HepG2 (cell line): ENCODE measurements at regions not wholly inside any gene's neighbourhood (a gene's known extent, or its start where the extent isn't known, plus 50 kb on each side); places are given as distances from the start of the nearest gene placed in this dataset.

ENCODE experiments used
- ATAC-seq: fragments of 200-7000 bp; cut with Tn5 transposase; 3 replicates; pipeline ENCODE4 v1.9.1; 2020; ENCODE audit warnings: mild to moderate bottlenecking, moderate library complexity
- BruUV-seq: library from RNA; stranded (reverse); fragments of 400-500 nt; replicated peaks from 2 replicates; lab custom pipeline; 2021; lab: Mats Ljungman, UMichigan
- CTCF ChIA-PET: fragments of 300-600 bp; formaldehyde crosslinking; extraction: SDS; loops from one replicate; lab custom pipeline; 2021; ENCODE audit warnings: low total read pairs, inconsistent platforms, low intra/inter-chr PET ratio; lab: Yijun Ruan, JAX
- POLR2A ChIA-PET: fragments of 350-600 bp; sonication (Branson Sonifier 250); formaldehyde crosslinking; loops from one replicate; lab custom pipeline; 2020; ENCODE audit warnings: antibody characterized with exemption, inconsistent platforms; lab: Yijun Ruan, JAX
- DNase-seq: peaks from one replicate; pipeline ENCODE4 v3.0.0-alpha.2; 2015; ENCODE audit warnings: low spot score
- FAIRE-seq: peaks from 3 replicates; lab custom pipeline; 2011; peaks lifted over from hg19 to GRCh38; lab: Jason Lieb, UNC
- H2AFZ ChIP-seq: one replicate; pipeline ENCODE4 v1.6.1; 2011; ENCODE audit warnings: low read length, inconsistent platforms
- H3K27ac ChIP-seq: fragments of 300-600 bp; 3 replicates; pipeline ENCODE4 v1.8.0; 2011; ENCODE audit warnings: mixed run types, mild to moderate bottlenecking, mixed read lengths, low read length, inconsistent platforms; ENCODE audit not compliant: insufficient read depth; ENCODE audit errors: extremely low read length
- H3K27me3 ChIP-seq, 2 experiments: fragments of 200-600 bp in 1 of 2; 2 replicates in 1 of 2; 3 replicates in 1 of 2; pipeline versions ENCODE4 v1.6.0 to v1.8.0; 2011; ENCODE audit warnings: low read length in 2 of 2, mild to moderate bottlenecking in 2 of 2, moderate library complexity in 2 of 2, inconsistent platforms in 1 of 2; ENCODE audit not compliant: insufficient read depth in 2 of 2, control insufficient read depth in 1 of 2
- H3K36me3 ChIP-seq, 2 experiments: fragments of 200-600 bp in 1 of 2; replicated peaks in 1 of 2; 2 replicates in 1 of 2; 3 replicates in 1 of 2; pipeline versions ENCODE4 v1.5.1 to v1.8.0; 2011; ENCODE audit warnings: low read length in 2 of 2, inconsistent platforms in 1 of 2; ENCODE audit not compliant: insufficient read depth in 2 of 2, control insufficient read depth in 1 of 2
- H3K4me1 ChIP-seq: 2 replicates; pipeline ENCODE4 v1.5.1; 2012; ENCODE audit warnings: low read length, inconsistent platforms; ENCODE audit not compliant: insufficient read depth
- H3K4me2 ChIP-seq: 2 replicates; pipeline ENCODE4 v1.6.0; 2011; ENCODE audit warnings: low read depth, low read length, inconsistent platforms
- H3K4me3 ChIP-seq, 3 experiments: fragments of 200-600 bp in 1 of 3; sonication (generic), shearing (Covaris generic) in 1 of 3; replicated peaks in 1 of 3; 2 replicates each; pipeline ENCODE4 v1.5.1; 2011 to 2016; ENCODE audit warnings: low read length in 3 of 3, inconsistent platforms in 2 of 3, low read depth in 2 of 3, mild to moderate bottlenecking in 2 of 3, control low read depth in 1 of 3, mixed read lengths in 1 of 3; ENCODE audit not compliant: insufficient read depth in 1 of 3
- H3K79me2 ChIP-seq: one replicate; pipeline ENCODE4 v1.6.1; 2011; ENCODE audit warnings: low read length, inconsistent platforms; ENCODE audit not compliant: insufficient read depth
- H3K9ac ChIP-seq: 2 replicates; pipeline ENCODE4 v1.6.0; 2011; ENCODE audit warnings: mild to moderate bottlenecking, low read depth, low read length, inconsistent platforms; ENCODE audit not compliant: insufficient read depth
- H3K9me3 ChIP-seq: 2 replicates; pipeline ENCODE4 v1.5.1; 2012; ENCODE audit warnings: mild to moderate bottlenecking, low read length
- H4K20me1 ChIP-seq: 2 replicates; pipeline ENCODE4 v1.6.0; 2011; ENCODE audit warnings: inconsistent platforms, mild to moderate bottlenecking, low read length, moderate library complexity; ENCODE audit not compliant: insufficient read depth
- CBX2 ChIP-seq, 2 experiments: fragments of 200-600 bp in 1 of 2; sonication (generic); formaldehyde crosslinking in 1 of 2; IDR thresholded peaks; 2 replicates each; pipeline versions ENCODE4 v1.7.0 to v1.8.1; 2018 to 2022; ENCODE audit warnings: low read depth in 2 of 2, low read length in 1 of 2, mild to moderate bottlenecking in 1 of 2, missing genetic modification reagents in 1 of 2
- GTF3A ChIP-seq: sonication (generic); formaldehyde crosslinking; conservative IDR thresholded peaks from 2 replicates; pipeline ENCODE4 v1.4.0; 2020; ENCODE audit warnings: mild to moderate bottlenecking, missing genetic modification reagents
- PBX3 ChIP-seq: sonication (generic); formaldehyde crosslinking; IDR thresholded peaks from 2 replicates; pipeline ENCODE4 v1.8.1; 2023; ENCODE audit warnings: missing genetic modification reagents, inconsistent platforms, borderline replicate concordance
- REPIN1 ChIP-seq: sonication (generic); formaldehyde crosslinking; IDR thresholded peaks from 2 replicates; pipeline ENCODE4 v1.8.0; 2022; ENCODE audit warnings: missing genetic modification reagents, low read depth, mild to moderate bottlenecking, borderline replicate concordance
- RFX3 ChIP-seq: IDR thresholded peaks from 2 replicates; pipeline ENCODE4 v1.6.1; 2016; ENCODE audit warnings: missing biosample characterization, missing genetic modification reagents
- SP4 ChIP-seq: sonication (generic); formaldehyde crosslinking; IDR thresholded peaks from 2 replicates; pipeline ENCODE4 v1.8.1; 2023; ENCODE audit warnings: mild to moderate bottlenecking, missing genetic modification reagents
- ZBTB25 ChIP-seq: IDR thresholded peaks from 2 replicates; pipeline ENCODE4 v1.6.1; 2018; ENCODE audit warnings: missing genetic modification reagents
- ZNF484 ChIP-seq: sonication (generic); formaldehyde crosslinking; IDR thresholded peaks from 2 replicates; pipeline ENCODE4 v1.5.1; 2020; ENCODE audit warnings: mild to moderate bottlenecking, low read depth, missing genetic modification reagents, borderline replicate concordance
- ZNF678 ChIP-seq: sonication (generic); formaldehyde crosslinking; IDR thresholded peaks from 2 replicates; pipeline ENCODE4 v1.4.0; 2020; ENCODE audit warnings: mild to moderate bottlenecking, missing genetic modification reagents
- ZSCAN25 ChIP-seq: sonication (generic); formaldehyde crosslinking; IDR thresholded peaks from 2 replicates; pipeline ENCODE4 v1.8.0; 2022; ENCODE audit warnings: mild to moderate bottlenecking, missing genetic modification reagents
- in situ Hi-C: cut with HindIII; loops from 2 replicates; pipeline ENCODE4 v1.10.0; 2017; ENCODE audit warnings: low pct_unique_long_range_greater_than_20kb; ENCODE audit not compliant: extremely low pct_ligation_motif_present
- intact Hi-C: fragments of 100-400 bp; cut with micrococcal nuclease; formaldehyde crosslinking; loops from one replicate; pipeline ENCODE4 v1.10.0; 2022; ENCODE audit not compliant: unreplicated experiment

GRCh38 chr1:87194856-87195255, 133.8 kb upstream of the LMO4 start:
- H3K36me3 ChIP-seq = no peaks in the 10 kb centered on the region
- no peak for DNase-seq
- H3K4me3 ChIP-seq = no peak overlapping the region
- no peaks in the 10 kb centered on the region for H3K79me2 ChIP-seq
- BruUV-seq = no TSS peak
- H3K4me2 ChIP-seq = no peak overlapping the region
- peaks cover 1 to 11% of the 10 kb centered on the region in 2 experiments; a peak in 2 of 5 replicates for H3K27me3 ChIP-seq
- H4K20me1 ChIP-seq = no peaks in the 10 kb centered on the region
- no peak overlapping the region for H3K9ac ChIP-seq
- no peak for ATAC-seq
- intact Hi-C loops (no loop called here), in situ Hi-C loops (no loop called here)
- H3K4me1 ChIP-seq = no peaks in the 10 kb centered on the region
- no peak for FAIRE-seq
- H3K9me3 ChIP-seq = no peaks in the 10 kb centered on the region
- ChIA-PET CTCF (no interaction called here), POLR2A (no interaction called here)
- H2AFZ ChIP-seq = no peak overlapping the region
- TF ChIP-seq ZNF678 = no peak
- no peak for TF ChIP-seq GTF3A (CRISPR knock-in tag)
- no peak for TF ChIP-seq RFX3 (CRISPR knock-in tag)
- TF ChIP-seq ZBTB25 (CRISPR knock-in tag) = no peak
- TF ChIP-seq SP4 (CRISPR knock-in tag) = no peak
- TF ChIP-seq ZNF484 (CRISPR knock-in tag) = no peak
- no peak for TF ChIP-seq ZSCAN25 (CRISPR knock-in tag)
- no peak for TF ChIP-seq REPIN1
- TF ChIP-seq PBX3 = no peak
- TF ChIP-seq CBX2 (IDR thresholded peaks at IDR 0.05; ENCODE audit: low read depth, low read length) = no peak
- TF ChIP-seq CBX2 (CRISPR knock-in tag; IDR thresholded peaks at IDR 0.05; ENCODE audit: low read depth) = no peak
- H3K27ac ChIP-seq = no peak overlapping the region
